Immature natural killer cell (primary cell): ENCODE measurements at regions not wholly inside any gene's neighbourhood (a gene's known extent, or its start where the extent isn't known, plus 50 kb on each side); places are given as distances from the start of the nearest gene placed in this dataset.

ENCODE experiments used
- DNase-seq, 3 donors: peaks; one replicate each; pipeline ENCODE4 v3.0.0; 2022; ENCODE audit warnings: mixed read lengths in 1 of 3
- H3K27ac Mint-ChIP-seq, 6 donors: one replicate each; pipeline ENCODE4 v1.8.0; 2020; ENCODE audit warnings: mixed read lengths in 6 of 6, mild to moderate bottlenecking in 5 of 6, inconsistent platforms in 4 of 6, moderate library complexity in 3 of 6
- H3K27me3 Mint-ChIP-seq, 3 donors: one replicate each; pipeline ENCODE4 v1.8.0; 2020 to 2021; ENCODE audit warnings: low read depth in 3 of 3, mild to moderate bottlenecking in 3 of 3, mixed read lengths in 3 of 3, moderate library complexity in 3 of 3, inconsistent platforms in 1 of 3
- H3K36me3 Mint-ChIP-seq, 3 donors: one replicate each; pipeline ENCODE4 v1.8.0; 2020; ENCODE audit warnings: mixed read lengths in 3 of 3, inconsistent platforms in 2 of 3, mild to moderate bottlenecking in 2 of 3
- H3K4me1 Mint-ChIP-seq, 2 donors: one replicate each; pipeline ENCODE4 v1.8.0; 2020; ENCODE audit warnings: inconsistent platforms in 2 of 2, mild to moderate bottlenecking in 2 of 2, mixed read lengths in 2 of 2, moderate library complexity in 1 of 2
- H3K4me3 Mint-ChIP-seq, 5 donors: one replicate each; pipeline ENCODE4 v1.8.0; 2020; ENCODE audit warnings: mild to moderate bottlenecking in 5 of 5, mixed read lengths in 5 of 5, inconsistent platforms in 3 of 5, moderate library complexity in 3 of 5
- H3K9me3 Mint-ChIP-seq, 6 donors: one replicate each; pipeline ENCODE4 v1.8.0; 2020; ENCODE audit warnings: mild to moderate bottlenecking in 6 of 6, mixed read lengths in 6 of 6, inconsistent platforms in 4 of 6, moderate library complexity in 3 of 6

DNA sequence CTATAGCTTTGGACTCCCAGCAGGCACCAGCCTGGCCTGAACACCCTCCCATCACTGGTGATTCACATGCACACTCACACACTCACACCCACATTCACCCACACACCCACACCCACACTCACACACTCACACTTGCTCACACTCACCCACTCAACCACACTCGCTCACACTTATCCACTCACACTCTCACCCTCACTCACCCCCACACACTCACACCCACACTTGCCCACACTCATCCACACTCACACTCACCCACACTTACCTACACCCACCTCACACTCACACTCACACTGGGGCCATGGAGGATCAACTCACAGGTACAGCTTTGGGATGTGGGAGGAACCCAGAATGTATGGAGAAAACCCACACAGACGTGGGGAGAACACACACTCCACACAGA lies 548.2 kb upstream of the FAT1 start:
- Mint-ChIP-seq H3K27me3 (peaks cover 0 to 4% (median 2%) of the 10 kb centered on the region in 3 donors), H3K4me1 (no peaks in the 10 kb centered on the region), H3K36me3 (no peaks in the 10 kb centered on the region), H3K9me3 (peaks cover 0 to 10% (median 4%) of the 10 kb centered on the region in 6 donors), H3K27ac (no peak overlapping the region), H3K4me3 (no peak overlapping the region)
- DNase-seq, result no peak

DNA sequence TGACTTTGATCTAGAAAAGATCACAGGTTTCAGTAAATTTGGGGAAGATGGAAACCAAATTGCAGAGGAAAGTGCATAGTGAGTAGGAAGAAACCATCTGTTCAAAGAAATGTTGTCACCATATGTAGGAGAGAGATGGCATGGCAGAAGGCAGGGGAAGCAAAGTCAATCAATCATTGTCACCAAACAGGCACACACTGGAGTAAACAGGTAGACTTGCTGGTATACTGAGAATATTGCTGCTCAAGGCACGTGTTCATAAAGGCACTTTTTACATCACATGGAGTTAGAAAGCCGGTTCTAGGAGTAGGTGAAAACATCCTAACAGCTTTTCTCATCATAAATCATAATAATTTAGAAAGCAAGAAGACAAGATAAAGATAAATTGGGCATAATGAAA lies 550.5 kb upstream of the FAT1 start:
- H3K36me3 Mint-ChIP-seq, result no peaks in the 10 kb centered on the region
- H3K9me3 Mint-ChIP-seq, result peaks cover under 1 to 19% (median 13%) of the 10 kb centered on the region in 6 donors
- H3K27me3 Mint-ChIP-seq, result peaks cover 0 to 4% (median 2%) of the 10 kb centered on the region in 3 donors
- H3K27ac Mint-ChIP-seq, result no peak overlapping the region
- H3K4me3 Mint-ChIP-seq, result no peak overlapping the region
- no peaks in the 10 kb centered on the region for H3K4me1 Mint-ChIP-seq
- no peak for DNase-seq

DNA sequence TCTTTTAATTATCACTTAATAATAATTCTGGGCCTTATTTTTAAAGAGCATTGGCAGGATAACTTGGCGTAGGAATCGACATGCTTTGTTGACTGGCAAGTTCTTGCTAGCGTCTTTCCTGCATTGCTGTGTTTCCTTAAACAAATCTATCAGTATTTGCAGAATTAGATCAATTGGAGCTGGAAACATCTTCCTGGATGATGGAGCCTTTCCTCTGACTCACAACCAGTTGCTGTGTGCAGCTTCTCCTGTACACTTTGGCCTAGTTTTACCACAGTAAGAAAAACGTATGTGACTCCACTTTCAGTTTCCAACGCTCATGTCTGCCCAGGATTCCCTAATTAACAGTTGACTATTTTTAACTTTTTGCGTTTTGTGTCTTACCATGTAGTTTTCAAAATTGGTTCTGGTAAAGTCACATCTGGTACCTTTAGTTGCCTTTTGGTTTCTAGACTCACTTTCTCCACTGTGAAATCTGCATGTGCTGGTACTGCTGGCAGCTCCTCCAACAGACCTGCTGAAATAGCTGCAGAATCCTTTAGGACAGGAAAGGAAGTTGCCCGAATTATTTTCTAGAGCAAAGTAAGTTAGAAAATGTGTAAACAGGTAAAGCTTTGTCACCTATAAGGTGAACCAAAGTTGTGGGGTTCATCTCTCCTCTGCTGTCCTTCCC lies 553.2 kb upstream of the FAT1 start:
- Mint-ChIP-seq H3K4me1 (no peaks in the 10 kb centered on the region), H3K9me3 (peaks cover 5 to 39% (median 20%) of the 10 kb centered on the region in 6 donors), H3K36me3 (no peaks in the 10 kb centered on the region), H3K27me3 (no peaks in the 10 kb centered on the region), H3K4me3 (no peak overlapping the region), H3K27ac (no peak overlapping the region)
- DNase-seq, result no peak

DNA sequence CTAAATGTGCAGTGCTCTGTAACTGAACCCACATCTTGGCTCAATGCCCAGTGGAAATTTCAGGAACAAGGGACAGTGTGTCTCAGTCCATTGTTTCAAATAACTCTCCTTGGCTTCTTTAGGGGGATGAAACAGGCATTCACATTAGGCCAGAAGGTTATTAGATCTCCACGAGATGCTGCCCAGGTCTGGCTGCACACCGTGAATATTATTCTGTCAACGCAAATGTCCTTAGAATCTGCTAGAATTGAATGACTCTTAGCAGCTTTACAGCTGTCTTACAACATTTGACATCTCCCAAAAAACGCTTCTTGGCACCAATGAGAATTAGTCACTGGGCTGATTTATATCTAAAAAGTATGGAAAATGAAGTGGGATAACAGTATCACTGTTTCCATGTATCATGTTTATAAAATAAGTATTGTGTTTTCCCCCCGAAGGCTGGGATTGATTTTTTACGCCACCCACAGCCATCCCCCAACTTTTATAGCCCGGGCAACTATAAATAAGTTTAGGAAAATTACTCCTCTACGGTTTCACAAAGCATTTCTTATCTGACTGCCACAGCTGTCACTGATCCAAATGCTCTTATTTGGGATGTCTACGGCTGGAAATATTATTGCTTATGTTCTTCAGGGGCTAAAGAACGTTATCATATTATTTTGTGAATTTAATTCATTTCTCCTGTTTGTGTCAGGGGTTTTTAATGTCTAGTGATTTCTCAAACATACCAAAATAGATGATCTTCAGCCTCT lies 559.7 kb upstream of the FAT1 start:
- Mint-ChIP-seq H3K4me3 (no peak overlapping the region), H3K9me3 (peaks cover 18 to 66% (median 23%) of the 10 kb centered on the region in 6 donors), H3K4me1 (no peaks in the 10 kb centered on the region), H3K27me3 (no peaks in the 10 kb centered on the region), H3K36me3 (no peaks in the 10 kb centered on the region), H3K27ac (no peak overlapping the region)
- no peak for DNase-seq

DNA sequence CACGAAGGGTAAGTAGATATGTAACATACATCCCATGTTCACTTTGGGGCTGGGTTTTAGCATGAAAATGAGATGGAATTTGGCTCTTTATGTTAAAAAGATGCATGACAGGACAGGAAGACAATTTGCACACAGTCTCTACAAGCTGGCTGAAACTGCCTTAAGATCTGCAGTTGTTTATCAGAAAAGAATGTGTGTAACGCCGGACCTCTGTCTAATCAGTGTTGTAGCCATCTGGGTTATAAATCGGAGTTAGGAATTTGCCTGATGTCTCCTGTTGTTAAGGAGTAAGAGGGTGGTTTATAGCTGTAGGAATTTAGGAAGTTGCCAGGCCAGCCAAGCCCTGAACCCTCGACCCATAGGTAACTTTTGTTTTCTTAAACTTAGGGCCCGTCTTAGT lies 562.9 kb upstream of the FAT1 start:
- Mint-ChIP-seq H3K9me3 (peaks cover 11 to 62% (median 27%) of the 10 kb centered on the region in 6 donors), H3K27ac (no peak overlapping the region), H3K4me1 (no peaks in the 10 kb centered on the region), H3K4me3 (no peak overlapping the region), H3K27me3 (no peaks in the 10 kb centered on the region), H3K36me3 (no peaks in the 10 kb centered on the region)
- no peak for DNase-seq

DNA sequence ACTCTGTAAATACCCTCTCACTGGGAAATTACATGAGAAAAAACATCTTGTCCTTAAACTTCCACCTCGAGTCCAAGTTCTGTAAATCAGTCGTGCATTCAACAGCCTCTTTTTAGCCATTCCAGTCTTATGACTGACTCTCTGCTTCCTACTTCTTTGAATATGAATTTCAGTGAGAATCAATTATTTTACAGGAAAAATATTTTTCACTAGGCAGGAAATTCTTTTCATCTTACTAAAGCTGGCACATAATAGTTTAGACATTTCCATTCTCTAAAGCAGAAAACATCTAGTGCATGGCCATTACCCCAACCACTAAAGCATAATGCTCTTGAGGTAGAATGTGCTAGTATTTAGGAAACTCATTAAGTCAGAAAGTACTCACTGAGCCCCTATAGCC lies 565.7 kb upstream of the FAT1 start:
- Mint-ChIP-seq H3K36me3 (no peaks in the 10 kb centered on the region), H3K27me3 (no peaks in the 10 kb centered on the region), H3K4me3 (no peak overlapping the region), H3K27ac (no peak overlapping the region), H3K9me3 (peaks cover 11 to 52% (median 27%) of the 10 kb centered on the region in 6 donors), H3K4me1 (no peaks in the 10 kb centered on the region)
- DNase-seq, result no peak

DNA sequence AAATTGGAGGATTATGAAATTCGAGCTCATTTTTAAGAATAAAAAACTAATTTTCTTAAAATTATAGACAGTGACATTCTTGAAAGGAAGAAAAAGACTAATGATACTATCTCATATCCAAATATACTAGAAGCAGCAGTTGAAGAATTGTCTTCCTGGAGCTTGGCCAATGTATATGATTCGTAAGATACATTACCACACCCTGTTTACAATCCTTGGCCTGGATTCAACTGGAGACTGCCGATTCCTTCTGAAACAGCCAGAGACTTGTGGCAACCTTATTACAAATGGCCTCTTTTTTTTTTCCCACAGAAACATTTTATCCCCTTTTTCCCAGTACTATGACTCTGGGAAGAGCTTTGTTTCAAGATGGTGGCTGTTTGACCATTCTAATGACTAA lies 571.2 kb upstream of the FAT1 start:
- Mint-ChIP-seq H3K27me3 (no peaks in the 10 kb centered on the region), H3K9me3 (peaks cover 29 to 58% (median 45%) of the 10 kb centered on the region in 6 donors), H3K36me3 (no peaks in the 10 kb centered on the region)

DNA sequence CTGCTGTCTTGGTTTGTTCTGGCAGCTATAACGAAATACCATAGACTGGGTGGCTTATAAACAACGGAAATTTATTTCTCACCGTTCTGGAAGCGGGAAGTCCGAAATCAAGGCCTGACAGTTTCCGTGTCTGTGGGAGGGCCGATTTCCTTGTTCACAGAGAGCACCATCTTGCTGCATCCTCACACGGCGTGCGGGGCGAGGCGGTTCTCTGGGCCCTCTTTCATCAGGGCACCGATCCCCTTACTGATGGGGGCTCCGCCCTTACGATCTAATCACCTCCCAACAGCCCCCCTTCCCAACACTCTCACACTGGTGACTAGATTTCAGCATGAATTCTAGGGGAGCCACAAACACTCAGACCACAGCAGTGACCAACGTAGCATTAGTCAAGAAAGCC lies 578.3 kb upstream of the FAT1 start:
- Mint-ChIP-seq H3K4me3 (no peak overlapping the region), H3K27ac (no peak overlapping the region), H3K9me3 (peaks cover 16 to 37% (median 30%) of the 10 kb centered on the region in 6 donors), H3K4me1 (no peaks in the 10 kb centered on the region), H3K27me3 (no peaks in the 10 kb centered on the region), H3K36me3 (no peaks in the 10 kb centered on the region)
- no peak for DNase-seq

More for the DNA sequence above, 571.2 kb upstream of the FAT1 start:
- no peak overlapping the region for H3K4me3 Mint-ChIP-seq
- H3K27ac Mint-ChIP-seq, result no peak overlapping the region
- H3K4me1 Mint-ChIP-seq, result no peaks in the 10 kb centered on the region
- no peak for DNase-seq

DNA sequence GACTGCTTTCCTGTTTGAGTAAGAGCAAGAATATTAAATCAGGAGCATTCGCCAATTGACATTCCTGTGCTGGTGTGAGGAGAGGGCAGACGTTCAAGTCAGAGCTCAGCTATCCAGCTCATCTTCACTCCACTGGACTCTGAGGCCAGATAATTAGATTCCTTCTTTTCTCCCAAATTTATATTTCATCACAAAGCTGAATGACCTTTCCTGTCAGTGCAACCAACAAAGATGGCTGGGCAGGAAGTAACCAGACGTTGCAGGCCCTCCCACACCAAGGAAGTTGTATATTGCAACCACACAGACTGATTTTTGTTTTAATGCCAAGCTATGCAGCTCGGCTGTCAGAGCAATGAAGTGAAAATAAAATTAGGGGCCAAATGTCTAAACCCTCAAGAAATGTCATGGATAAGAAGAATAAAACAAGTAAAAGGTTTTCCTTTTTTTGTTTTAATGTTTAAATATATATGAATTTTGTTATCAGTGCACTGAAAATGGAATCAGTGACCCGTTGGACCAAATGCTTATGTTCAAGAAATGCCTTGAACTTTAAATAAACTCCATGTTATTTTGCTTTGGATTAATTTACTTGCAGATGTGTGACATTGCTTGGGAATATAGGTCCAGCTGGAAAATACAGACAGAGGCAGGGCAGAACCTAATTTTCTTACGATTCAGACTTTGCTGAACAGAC lies 578.9 kb upstream of the FAT1 start:
- Mint-ChIP-seq H3K27me3 (no peaks in the 10 kb centered on the region), H3K9me3 (peaks cover 15 to 34% (median 25%) of the 10 kb centered on the region in 6 donors), H3K4me3 (no peak overlapping the region), H3K27ac (no peak overlapping the region), H3K36me3 (no peaks in the 10 kb centered on the region), H3K4me1 (no peaks in the 10 kb centered on the region)
- DNase-seq, result no peak

DNA sequence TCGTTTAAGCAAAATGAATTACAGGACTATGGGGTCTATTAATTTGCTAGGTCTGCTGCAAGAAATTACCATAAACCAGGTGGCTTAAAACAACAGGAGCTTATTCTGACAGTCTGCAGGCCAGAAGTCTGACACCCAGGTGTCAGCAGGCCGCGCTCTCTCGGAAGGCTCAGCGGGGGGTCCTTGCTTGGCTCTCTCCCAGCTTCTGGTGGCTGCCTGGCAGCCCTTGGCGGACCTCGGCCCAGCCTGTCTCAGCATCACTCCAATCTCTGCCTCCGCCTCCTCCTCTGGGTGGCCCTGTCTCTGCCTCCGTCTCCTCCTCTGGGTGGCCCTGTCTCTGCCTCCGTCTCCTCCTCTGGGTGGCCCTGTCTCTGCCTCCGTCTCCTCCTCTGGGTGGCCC lies 580.5 kb upstream of the FAT1 start:
- H3K27me3 Mint-ChIP-seq, result no peaks in the 10 kb centered on the region
- H3K4me1 Mint-ChIP-seq, result no peaks in the 10 kb centered on the region
- no peak overlapping the region for H3K4me3 Mint-ChIP-seq
- H3K36me3 Mint-ChIP-seq, result no peaks in the 10 kb centered on the region
- no peak overlapping the region for H3K27ac Mint-ChIP-seq
- DNase-seq, result no peak
- peaks cover 7 to 29% (median 21%) of the 10 kb centered on the region in 6 donors for H3K9me3 Mint-ChIP-seq

DNA sequence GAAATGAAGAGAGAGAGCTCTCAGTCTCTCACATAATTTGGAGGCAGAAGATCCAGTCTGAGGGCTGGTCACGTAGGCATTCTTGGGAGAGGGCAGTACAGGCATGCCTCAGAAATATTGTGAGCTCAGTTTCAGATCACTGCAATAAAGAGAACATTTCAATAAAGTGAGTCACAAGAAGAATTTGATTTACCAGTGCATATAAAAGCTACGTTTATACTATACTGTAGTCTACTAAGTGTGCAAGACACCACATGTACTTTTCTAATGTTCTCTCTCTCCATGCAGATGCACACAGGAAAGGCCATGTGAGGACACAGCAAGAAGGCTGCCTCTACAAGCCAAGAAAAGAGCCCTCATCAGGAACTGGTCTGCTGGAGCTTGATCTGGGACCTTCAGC lies 583.5 kb upstream of the FAT1 start:
- peaks cover 4 to 35% (median 24%) of the 10 kb centered on the region in 6 donors for H3K9me3 Mint-ChIP-seq
- no peaks in the 10 kb centered on the region for H3K27me3 Mint-ChIP-seq
- no peaks in the 10 kb centered on the region for H3K4me1 Mint-ChIP-seq
- no peak for DNase-seq
- H3K36me3 Mint-ChIP-seq, result no peaks in the 10 kb centered on the region
- H3K27ac Mint-ChIP-seq, result no peak overlapping the region
- H3K4me3 Mint-ChIP-seq, result no peak overlapping the region

DNA sequence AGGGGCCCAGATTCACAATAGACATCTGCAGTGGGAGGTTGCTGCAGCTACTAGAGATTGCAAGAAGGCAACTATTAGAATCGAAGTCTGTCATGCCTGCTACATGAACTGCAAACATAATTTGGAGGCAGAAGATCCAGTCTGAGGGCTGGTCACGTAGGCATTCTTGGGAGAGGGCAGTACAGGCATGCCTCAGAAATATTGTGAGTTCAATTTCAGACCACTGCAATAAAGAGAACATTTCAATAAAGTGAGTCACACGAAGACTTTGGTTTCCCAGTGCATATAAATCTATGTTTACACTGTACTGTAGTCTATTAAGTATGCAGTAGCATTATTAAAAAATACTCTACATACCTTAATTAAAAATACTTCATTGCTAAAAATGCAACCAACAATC lies 585.8 kb upstream of the FAT1 start:
- Mint-ChIP-seq H3K27ac (no peak overlapping the region), H3K27me3 (no peaks in the 10 kb centered on the region), H3K9me3 (peaks cover 7 to 40% (median 26%) of the 10 kb centered on the region in 6 donors), H3K36me3 (no peaks in the 10 kb centered on the region), H3K4me1 (no peaks in the 10 kb centered on the region), H3K4me3 (no peak overlapping the region)
- no peak for DNase-seq

DNA sequence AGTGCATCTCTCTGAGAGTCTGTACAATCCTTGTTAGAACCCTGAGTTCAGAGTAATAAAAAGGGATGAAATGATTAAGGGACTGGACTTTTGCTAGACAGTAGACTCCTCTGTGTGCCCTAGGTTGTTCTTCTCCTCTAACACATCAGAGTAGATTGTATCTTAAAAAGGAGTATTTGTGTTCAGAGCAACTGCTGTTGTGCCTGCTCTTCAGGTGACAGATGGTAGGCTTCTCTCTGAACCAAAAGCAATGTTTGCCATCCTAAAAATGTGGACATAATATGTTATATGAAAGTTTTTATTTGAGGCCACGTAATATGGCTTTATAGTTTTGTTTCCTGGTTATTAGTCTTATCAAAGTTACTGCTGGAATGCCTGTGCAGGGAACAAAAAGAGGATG lies 588.6 kb upstream of the FAT1 start:
- Mint-ChIP-seq H3K27me3 (no peaks in the 10 kb centered on the region), H3K27ac (no peak overlapping the region), H3K4me3 (no peak overlapping the region), H3K4me1 (no peaks in the 10 kb centered on the region), H3K36me3 (no peaks in the 10 kb centered on the region), H3K9me3 (peaks cover 10 to 46% (median 23%) of the 10 kb centered on the region in 6 donors)
- DNase-seq, result no peak

DNA sequence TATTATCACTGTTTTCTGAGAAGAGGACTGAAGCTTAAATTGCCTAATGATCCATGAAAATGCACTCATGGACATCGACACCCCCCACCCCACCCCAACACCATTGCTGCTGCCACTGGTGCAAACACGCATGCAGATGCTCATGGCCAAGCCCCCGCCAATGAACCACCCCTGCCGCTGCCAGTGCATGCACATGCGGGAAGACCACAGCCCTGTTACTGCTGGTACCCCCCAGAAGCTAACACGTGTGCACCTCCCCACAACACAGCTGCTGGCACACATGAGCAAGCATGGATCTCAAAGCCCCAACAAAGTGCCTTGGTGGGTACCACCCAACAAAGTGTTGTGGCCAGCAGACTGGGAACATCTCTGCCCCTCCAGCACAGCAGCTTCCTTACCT lies 594.1 kb upstream of the FAT1 start:
- DNase-seq, result no peak
- Mint-ChIP-seq H3K4me1 (no peaks in the 10 kb centered on the region), H3K9me3 (peaks cover 7 to 51% (median 17%) of the 10 kb centered on the region in 6 donors), H3K4me3 (no peak overlapping the region), H3K36me3 (no peaks in the 10 kb centered on the region), H3K27me3 (no peaks in the 10 kb centered on the region), H3K27ac (no peak overlapping the region)
